GM20431 (cell line): ENCODE measurements at regions not wholly inside any gene's neighbourhood (a gene's known extent, or its start where the extent isn't known, plus 50 kb on each side); places are given as distances from the start of the nearest gene placed in this dataset.

ENCODE experiments used
- in situ Hi-C: fragments of 300-500 bp; cut with MseI, MboI; formaldehyde crosslinking; loops from one replicate; pipeline ENCODE4 v1.15.0; 2020; ENCODE audit warnings: low sequenced_read_pairs; ENCODE audit not compliant: unreplicated experiment

- in situ Hi-C loops, result no loop called here
Measured at GRCh38 chr7:116142850-116143249, 67.5 kb upstream of the TES start.

DNA sequence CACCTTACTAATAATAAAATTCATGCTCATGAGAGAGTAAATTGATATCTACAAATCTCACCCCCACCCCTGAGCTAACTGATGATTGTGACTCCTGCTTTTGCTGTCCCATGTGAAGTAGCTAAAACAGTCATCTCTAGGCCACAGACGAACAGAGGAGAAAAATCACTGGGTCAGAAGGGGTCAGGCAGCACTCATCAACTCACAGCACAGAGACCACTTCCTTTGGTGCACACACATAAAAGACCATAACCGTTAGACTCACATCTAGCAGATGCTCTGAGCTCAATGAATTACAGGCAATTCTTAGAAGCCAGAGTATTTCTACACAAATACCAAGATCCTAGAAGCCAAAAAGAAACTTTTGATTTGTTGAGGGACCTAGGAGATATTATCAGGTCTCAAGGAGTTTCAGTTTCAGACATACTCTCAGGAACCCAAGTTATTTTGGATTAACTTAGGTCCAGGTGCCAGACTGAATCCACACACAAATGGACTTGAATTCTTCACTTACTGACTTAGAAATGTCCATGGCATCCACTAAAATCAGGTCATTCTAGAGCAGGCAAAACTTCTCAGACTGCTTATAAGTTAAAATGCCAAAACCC, 65.0 kb upstream of the TES start:
- in situ Hi-C loops, result no loop called here

GRCh38 chr7:116148108-116148507, 62.2 kb upstream of the TES start:
- in situ Hi-C loops, result no loop called here

DNA sequence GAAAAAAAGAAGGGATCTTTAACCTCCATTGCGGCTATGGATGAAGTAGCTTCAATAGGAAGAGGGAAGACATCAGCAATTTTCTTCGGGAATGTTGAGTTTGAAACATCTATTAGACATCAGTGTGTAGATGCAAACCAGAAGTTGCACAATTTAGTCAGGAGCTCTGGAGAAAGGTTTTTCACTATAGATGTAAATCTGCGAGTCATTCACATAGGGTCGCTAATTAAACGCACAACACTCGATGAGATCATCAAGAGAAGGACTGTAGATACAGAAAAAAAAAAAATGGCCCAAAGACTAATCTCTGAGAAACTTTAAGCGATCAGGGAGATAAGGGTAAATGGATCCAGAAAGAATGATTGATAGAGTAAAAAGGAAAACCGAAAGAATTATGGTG, 61.7 kb upstream of the TES start:
- in situ Hi-C loops, result no loop called here

- in situ Hi-C loops, result loop anchor here (25.0 kb wide), 1 partner anchor 437 kb away; no protein-coding TSS in a partner anchor
Measured at GRCh38 chr7:116150588-116150987, 59.8 kb upstream of the TES start.

- in situ Hi-C loops, result loop anchor here (25.0 kb wide), 1 partner anchor 435 kb away; no protein-coding TSS in a partner anchor
Measured at GRCh38 chr7:116152276-116152675, 58.1 kb upstream of the TES start.

- in situ Hi-C loops, result loop anchor here (25.0 kb wide), 1 partner anchor 434 kb away; no protein-coding TSS in a partner anchor
Measured at GRCh38 chr7:116153050-116153449, 57.3 kb upstream of the TES start.

DNA sequence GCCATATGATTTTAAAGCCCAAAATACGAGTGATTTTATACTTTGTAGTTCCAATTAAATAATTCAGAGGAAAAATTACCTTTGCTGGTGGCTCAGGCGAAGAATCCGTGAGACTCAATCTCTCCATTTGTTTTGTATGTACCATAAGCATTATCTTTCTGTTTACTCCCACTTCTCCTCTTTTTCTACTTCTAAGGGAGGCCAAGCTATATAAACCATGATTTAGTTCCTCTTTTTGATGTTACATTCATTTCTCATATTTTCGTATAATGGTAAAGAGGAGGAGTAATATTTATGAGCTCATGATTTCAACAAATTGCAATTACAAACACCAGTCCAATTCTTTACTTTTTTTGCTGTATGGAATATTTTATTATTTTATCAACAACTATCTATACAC, 50.6 kb upstream of the TES start:
- in situ Hi-C loops, result loop anchor here (25.0 kb wide), 1 partner anchor 428 kb away; no protein-coding TSS in a partner anchor
